ENCODE measurements at regions not wholly inside any gene's neighbourhood (a gene's known extent, or its start where the extent isn't known, plus 50 kb on each side); places are given as distances from the start of the nearest gene placed in this dataset.
"Not testable (repeated sequence)": the region's sequence is repeated elsewhere in the genome, so short reads cannot be mapped to it uniquely, and the experiment has no call there.

GRCh38 chr14:57051633-57052032 lies 217.1 kb downstream of the EXOC5 start:
- H3K27ac ChIP-seq: no peak overlapping the region
- intact Hi-C loops (cut with DNase I; ENCODE audit: low total_unique reads): no loop called here
- H3K4me1 ChIP-seq: no peaks in the 10 kb centered on the region
- no peak overlapping the region for H3K4me3 ChIP-seq
- no peak for DNase-seq (ENCODE audit: low spot score in 2 of 2)
- no peak for TF ChIP-seq POLR2AphosphoS5 (IDR thresholded peaks at IDR 0.05)
- no peak for TF ChIP-seq POLR2A (IDR thresholded peaks at IDR 0.05)
- TF ChIP-seq, protein P1, sequence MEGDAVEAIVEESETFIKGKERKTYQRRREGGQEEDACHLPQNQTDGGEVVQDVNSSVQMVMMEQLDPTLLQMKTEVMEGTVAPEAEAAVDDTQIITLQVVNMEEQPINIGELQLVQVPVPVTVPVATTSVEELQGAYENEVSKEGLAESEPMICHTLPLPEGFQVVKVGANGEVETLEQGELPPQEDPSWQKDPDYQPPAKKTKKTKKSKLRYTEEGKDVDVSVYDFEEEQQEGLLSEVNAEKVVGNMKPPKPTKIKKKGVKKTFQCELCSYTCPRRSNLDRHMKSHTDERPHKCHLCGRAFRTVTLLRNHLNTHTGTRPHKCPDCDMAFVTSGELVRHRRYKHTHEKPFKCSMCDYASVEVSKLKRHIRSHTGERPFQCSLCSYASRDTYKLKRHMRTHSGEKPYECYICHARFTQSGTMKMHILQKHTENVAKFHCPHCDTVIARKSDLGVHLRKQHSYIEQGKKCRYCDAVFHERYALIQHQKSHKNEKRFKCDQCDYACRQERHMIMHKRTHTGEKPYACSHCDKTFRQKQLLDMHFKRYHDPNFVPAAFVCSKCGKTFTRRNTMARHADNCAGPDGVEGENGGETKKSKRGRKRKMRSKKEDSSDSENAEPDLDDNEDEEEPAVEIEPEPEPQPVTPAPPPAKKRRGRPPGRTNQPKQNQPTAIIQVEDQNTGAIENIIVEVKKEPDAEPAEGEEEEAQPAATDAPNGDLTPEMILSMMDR (IDR thresholded peaks at IDR 0.05): no peak
- no peaks in the 10 kb centered on the region for H3K27me3 ChIP-seq
- no peaks in the 10 kb centered on the region for H3K9me3 ChIP-seq
- H3K36me3 ChIP-seq: no peaks in the 10 kb centered on the region

DNA sequence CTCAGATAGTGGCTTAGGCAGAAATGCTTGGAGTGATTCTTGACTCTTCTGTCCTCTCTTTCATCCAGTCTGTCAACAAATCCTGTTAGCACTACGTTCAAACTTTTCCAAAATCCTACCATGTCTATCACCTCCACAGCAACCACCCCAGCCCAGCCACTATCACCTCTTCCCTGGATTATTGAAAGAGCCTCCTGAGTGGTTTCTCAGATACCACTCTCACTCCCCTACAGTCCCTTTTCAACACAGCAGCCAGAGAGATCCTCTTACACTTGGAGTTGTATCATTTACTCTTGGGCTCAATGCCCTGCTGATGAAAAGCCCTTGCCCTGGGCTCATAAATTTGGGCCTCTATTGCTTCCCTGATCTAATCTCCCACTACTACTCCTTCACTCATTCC lies 218.9 kb downstream of the EXOC5 start:
- Histone ChIP-seq H3K27me3 (no peaks in the 10 kb centered on the region), H3K27ac (no peak overlapping the region), H3K9me3 (no peaks in the 10 kb centered on the region), H3K4me1 (no peaks in the 10 kb centered on the region), H3K36me3 (no peaks in the 10 kb centered on the region), H3K4me3 (no peak overlapping the region)
- no peak for TF ChIP-seq POLR2A (IDR thresholded peaks at IDR 0.05)
- TF ChIP-seq POLR2AphosphoS5 (IDR thresholded peaks at IDR 0.05): no peak
- TF ChIP-seq, protein P1 (IDR thresholded peaks at IDR 0.05): no peak
- intact Hi-C loops (cut with DNase I; ENCODE audit: low total_unique reads): no loop called here
- DNase-seq (ENCODE audit: low spot score in 2 of 2): no peak

DNA sequence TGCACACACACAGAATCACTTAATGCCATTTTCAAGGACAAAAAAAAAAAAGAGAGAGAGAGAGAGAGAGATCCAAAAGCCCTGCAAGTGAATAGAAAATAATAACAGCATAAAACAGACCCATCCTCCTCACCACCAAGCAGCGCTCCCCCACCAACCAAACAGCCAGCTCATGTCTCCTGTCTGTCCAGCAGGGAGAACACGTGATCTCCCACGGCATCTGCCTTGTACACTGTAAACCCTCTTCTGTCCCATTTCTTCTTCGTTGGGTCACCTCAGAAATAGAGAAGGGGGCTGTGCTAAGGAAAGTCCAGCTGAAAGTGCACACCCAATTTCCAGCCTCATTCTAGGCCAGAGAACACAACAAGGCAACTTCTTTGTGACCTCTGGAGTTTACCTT lies 222.5 kb downstream of the EXOC5 start:
- TF ChIP-seq POLR2AphosphoS5 (IDR thresholded peaks at IDR 0.05): no peak
- TF ChIP-seq POLR2A (IDR thresholded peaks at IDR 0.05): no peak
- TF ChIP-seq, protein P1 (IDR thresholded peaks at IDR 0.05): no peak
- Histone ChIP-seq H3K4me1 (no peaks in the 10 kb centered on the region), H3K27me3 (no peaks in the 10 kb centered on the region), H3K27ac (no peak overlapping the region), H3K9me3 (no peaks in the 10 kb centered on the region), H3K36me3 (no peaks in the 10 kb centered on the region), H3K4me3 (no peak overlapping the region)
- no peak for DNase-seq (ENCODE audit: low spot score in 2 of 2)
- intact Hi-C loops (cut with DNase I; ENCODE audit: low total_unique reads): no loop called here

DNA sequence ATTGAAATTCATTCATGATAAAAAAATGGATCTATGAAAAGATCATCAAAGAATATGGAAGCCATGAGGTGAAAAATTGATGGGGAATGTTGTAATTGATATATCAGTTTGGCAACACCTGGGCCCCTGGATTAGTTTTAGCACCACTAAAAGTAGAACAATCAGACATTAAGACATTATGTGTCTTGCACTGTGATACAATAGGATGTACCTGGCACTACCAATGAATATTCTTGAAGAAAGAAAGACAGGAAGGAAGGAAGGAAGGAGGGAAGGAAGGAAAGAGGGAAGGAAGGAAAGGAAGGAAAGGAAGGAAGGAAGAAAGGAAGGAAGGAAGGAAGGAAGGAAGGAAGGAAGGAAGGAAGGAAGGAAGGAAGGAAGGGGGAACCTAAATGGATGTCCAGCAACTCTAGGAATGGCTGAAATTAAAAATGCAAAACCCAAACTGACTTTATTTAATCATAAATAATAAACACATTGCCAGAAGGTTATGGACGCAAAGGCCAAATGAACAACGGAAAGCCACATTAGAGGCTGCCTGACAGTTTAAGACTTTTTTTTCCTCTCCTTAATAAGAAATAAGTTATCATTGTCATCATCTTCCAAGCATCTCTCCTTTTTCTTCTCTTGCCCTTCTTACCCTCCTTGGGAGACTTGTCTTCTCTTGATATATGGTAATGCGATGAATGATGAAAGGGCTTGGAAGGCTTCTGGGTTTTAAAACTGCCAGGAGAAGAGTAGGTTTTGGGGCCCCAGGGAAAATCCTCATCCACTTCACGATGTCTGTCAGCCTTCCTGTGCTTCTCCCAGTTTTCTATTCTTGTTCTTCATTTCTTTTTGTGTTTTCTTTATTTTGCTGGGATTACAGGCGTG lies 224.4 kb downstream of the EXOC5 start:
- H3K27ac ChIP-seq; H3K9me3 ChIP-seq; H3K36me3 ChIP-seq; DNase-seq (ENCODE audit: low spot score in 2 of 2); H3K4me1 ChIP-seq; H3K4me3 ChIP-seq; intact Hi-C loops (cut with DNase I; ENCODE audit: low total_unique reads); H3K27me3 ChIP-seq: not testable (repeated sequence)

DNA sequence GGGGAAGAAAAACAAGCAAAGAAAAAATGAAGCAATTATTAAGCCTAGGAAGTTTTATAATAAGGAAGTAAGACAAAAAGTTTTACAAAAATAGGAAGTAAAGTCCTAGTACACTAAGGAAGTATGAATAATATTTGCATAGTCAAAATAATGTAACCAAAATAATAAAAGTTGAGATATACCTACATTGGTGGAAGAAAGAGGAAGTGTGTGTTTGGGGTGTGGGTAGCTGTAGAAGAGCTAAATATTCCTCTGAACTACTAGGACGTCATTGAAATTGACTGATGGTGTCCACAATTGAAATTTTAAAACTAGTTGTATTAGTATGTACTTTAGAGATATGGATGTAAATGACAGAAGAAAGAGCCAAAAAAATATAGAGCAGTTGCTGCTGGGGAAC lies 228.4 kb upstream of the OTX2 start:
- H3K9me3 ChIP-seq: no peaks in the 10 kb centered on the region
- H3K27me3 ChIP-seq: no peaks in the 10 kb centered on the region
- no peak overlapping the region for H3K4me3 ChIP-seq
- H3K36me3 ChIP-seq: no peaks in the 10 kb centered on the region
- no peak for DNase-seq (ENCODE audit: low spot score in 2 of 2)
- intact Hi-C loops (cut with DNase I; ENCODE audit: low total_unique reads): no loop called here
- H3K4me1 ChIP-seq: no peaks in the 10 kb centered on the region
- H3K27ac ChIP-seq: no peak overlapping the region
- TF ChIP-seq POLR2AphosphoS5 (IDR thresholded peaks at IDR 0.05): no peak
- TF ChIP-seq POLR2A (IDR thresholded peaks at IDR 0.05): no peak
- TF ChIP-seq, protein P1 (IDR thresholded peaks at IDR 0.05): no peak
